ENCODE measurements at regions not wholly inside any gene's neighbourhood (a gene's known extent, or its start where the extent isn't known, plus 50 kb on each side); places are given as distances from the start of the nearest gene placed in this dataset.

DNA sequence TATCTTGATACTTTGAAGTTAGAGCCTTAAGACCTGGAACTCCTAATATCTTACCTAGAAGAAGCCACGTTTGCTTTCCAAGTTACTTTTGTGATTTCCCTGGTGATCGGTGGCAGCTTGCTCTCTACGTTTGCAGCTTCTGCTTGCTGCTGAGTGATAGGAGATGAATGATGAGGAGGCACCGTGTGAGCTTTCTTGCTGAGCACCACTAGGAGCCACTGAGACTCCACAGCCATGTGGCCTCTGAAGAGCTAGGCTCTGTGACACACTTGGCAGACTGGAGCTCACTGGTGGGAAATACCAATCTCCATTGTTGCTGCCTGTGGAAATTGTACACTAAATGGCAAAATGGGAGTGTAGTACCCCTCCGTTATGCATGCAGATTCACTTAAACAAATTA, 161.8 kb downstream of the IBTK start:
- Mint-ChIP-seq H3K4me1 (no peaks in the 10 kb centered on the region), H3K27me3 (ENCODE audit: low read depth) (no peaks in the 10 kb centered on the region), H3K36me3 (no peaks in the 10 kb centered on the region), H3K4me3 (no peak overlapping the region), H3K9me3 (no peaks in the 10 kb centered on the region), H3K27ac (no peak overlapping the region)
- no peak for TF ChIP-seq CTCF (IDR thresholded peaks at IDR 0.05; ENCODE audit: unreplicated experiment)
- DNase-seq (ENCODE audit: low spot score in 2 of 2, unreplicated experiment in 2 of 2) = no peak

DNA sequence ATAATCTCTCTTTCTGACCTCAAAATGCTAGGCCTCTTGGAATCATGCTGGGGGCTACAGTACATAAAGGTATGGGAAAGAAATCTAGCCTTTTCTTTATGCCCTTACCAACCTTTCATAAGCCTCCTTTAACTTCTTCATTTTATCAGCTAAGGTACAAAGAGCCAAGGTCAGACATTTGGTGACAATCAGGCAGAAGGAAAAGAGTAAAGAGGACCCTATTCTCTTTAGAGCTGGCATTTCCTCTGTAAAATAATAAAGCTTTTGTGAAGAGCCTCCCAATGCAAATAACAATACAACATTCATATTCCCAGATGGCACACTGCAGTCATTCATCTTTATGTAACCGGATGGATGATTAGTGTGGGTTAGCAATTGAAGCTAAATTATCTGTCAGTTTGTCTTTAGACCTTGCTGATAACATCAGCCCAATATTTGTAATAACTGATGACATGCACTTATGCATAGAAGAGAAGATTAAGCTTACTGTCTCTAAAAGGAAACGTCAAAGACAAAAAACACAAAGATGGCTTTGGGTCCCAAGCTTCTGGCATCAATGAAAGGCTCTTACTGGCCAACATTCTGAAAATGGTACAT, 163.1 kb downstream of the IBTK start:
- H3K36me3 Mint-ChIP-seq = no peaks in the 10 kb centered on the region
- H3K27me3 Mint-ChIP-seq (ENCODE audit: low read depth) = no peaks in the 10 kb centered on the region
- H3K27ac Mint-ChIP-seq = peak overlapping the region; percentile 30
- H3K4me1 Mint-ChIP-seq = no peaks in the 10 kb centered on the region
- DNase-seq (ENCODE audit: low spot score in 2 of 2, unreplicated experiment in 2 of 2) = no peak
- TF ChIP-seq CTCF (IDR thresholded peaks at IDR 0.05; ENCODE audit: unreplicated experiment) = no peak
- no peak overlapping the region for H3K4me3 Mint-ChIP-seq
- H3K9me3 Mint-ChIP-seq = peaks cover 6% of the 10 kb centered on the region

- H3K36me3 Mint-ChIP-seq = no peaks in the 10 kb centered on the region
- H3K27ac Mint-ChIP-seq = no peak overlapping the region
- H3K4me3 Mint-ChIP-seq = no peak overlapping the region
- peaks cover 8% of the 10 kb centered on the region for H3K9me3 Mint-ChIP-seq
- DNase-seq (ENCODE audit: low spot score in 2 of 2, unreplicated experiment in 2 of 2) = no peak
- TF ChIP-seq CTCF (IDR thresholded peaks at IDR 0.05; ENCODE audit: unreplicated experiment) = no peak
- H3K27me3 Mint-ChIP-seq (ENCODE audit: low read depth) = no peaks in the 10 kb centered on the region
- H3K4me1 Mint-ChIP-seq = no peaks in the 10 kb centered on the region
Observed at GRCh38 chr6:82083646-82084045, 163.9 kb downstream of the IBTK start.

GRCh38 chr6:82080767-82081166, 166.8 kb downstream of the IBTK start:
- DNase-seq (ENCODE audit: low spot score in 2 of 2, unreplicated experiment in 2 of 2) = no peak
- no peak for TF ChIP-seq CTCF (IDR thresholded peaks at IDR 0.05; ENCODE audit: unreplicated experiment)
- H3K9me3 Mint-ChIP-seq = peaks cover 8% of the 10 kb centered on the region
- H3K27me3 Mint-ChIP-seq (ENCODE audit: low read depth) = no peaks in the 10 kb centered on the region
- H3K4me3 Mint-ChIP-seq = no peak overlapping the region
- no peaks in the 10 kb centered on the region for H3K36me3 Mint-ChIP-seq
- no peak overlapping the region for H3K27ac Mint-ChIP-seq
- H3K4me1 Mint-ChIP-seq = peaks cover 1% of the 10 kb centered on the region

DNA sequence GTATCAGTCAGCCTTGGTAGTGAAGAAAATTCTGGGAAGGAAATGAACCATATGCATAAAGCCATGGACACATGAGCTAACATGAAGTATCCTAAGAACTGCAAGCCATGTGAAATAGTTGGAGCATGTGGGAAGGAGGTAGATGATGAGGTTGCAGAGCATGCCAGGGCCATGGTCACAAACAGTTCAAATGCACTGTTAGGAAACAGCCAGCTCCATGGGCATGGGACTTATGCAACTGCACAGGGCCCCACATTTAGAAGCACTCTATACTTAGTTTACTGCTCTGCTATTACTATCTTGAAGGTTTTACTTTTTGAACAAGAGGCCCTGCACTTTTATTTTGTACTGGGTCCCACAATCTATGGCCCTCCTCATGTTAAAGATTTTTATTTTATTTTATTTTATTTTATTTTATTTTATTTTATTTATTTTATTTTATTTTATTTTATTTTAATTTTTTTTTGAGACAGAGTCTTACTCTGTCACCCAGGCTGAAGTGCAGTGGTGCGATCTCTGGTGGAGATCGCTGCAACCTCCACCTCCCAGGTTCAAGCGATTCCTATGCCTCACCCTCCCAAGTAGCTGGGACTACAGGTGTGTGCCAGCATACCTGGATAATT, 169.1 kb downstream of the IBTK start:
- H3K27ac Mint-ChIP-seq = no peak overlapping the region
- TF ChIP-seq CTCF (IDR thresholded peaks at IDR 0.05; ENCODE audit: unreplicated experiment) = no peak
- H3K9me3 Mint-ChIP-seq = peaks cover 8% of the 10 kb centered on the region
- no peak for DNase-seq (ENCODE audit: low spot score in 2 of 2, unreplicated experiment in 2 of 2)
- no peak overlapping the region for H3K4me3 Mint-ChIP-seq
- H3K4me1 Mint-ChIP-seq = peaks cover 1% of the 10 kb centered on the region
- no peaks in the 10 kb centered on the region for H3K27me3 Mint-ChIP-seq (ENCODE audit: low read depth)
- H3K36me3 Mint-ChIP-seq = no peaks in the 10 kb centered on the region

Measured in mesothelial cell of epicardium (in vitro differentiated cells).